ENCODE measurements at regions not wholly inside any gene's neighbourhood (a gene's known extent, or its start where the extent isn't known, plus 50 kb on each side); places are given as distances from the start of the nearest gene placed in this dataset.

DNA sequence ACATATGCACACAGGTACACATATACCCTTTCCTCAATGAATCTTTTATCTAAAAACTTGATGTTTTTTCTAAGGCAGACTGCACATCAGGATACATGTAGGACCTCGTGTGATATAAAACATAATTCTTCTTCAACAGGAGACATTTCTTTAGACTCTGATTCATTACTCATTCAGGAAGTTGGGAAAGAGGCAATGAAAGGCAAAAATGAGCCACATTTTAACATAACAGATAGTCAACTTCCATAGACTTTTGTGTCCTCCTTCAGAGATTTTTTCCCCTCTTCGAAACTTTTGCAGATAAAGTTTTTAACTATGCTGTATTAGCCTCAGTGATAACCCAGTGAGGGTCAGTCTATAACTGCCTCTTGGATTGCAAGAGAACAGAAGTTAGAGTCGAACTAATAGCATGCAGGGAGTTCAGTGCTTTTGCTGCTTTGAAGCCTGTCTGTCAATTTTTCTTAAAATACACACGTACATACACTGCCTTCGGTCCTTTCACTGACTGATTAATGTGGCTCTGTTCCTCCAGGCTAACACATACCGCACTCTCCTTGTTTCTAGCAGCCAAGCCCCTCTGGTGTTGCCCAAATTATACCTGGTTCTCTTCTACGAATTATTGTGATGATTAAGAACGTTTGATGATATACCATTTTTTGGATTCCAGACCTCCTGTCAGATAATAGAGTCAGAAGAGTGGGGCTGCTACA, 562.5 kb upstream of the MAP3K7 start:
- H3K4me3 ChIP-seq = no peak overlapping the region
- H3K4me2 ChIP-seq (ENCODE audit: control insufficient read depth, insufficient read depth) = no peak overlapping the region
- H3K27ac ChIP-seq (ENCODE audit: control insufficient read depth, insufficient read depth) = no peak overlapping the region
- H3K9ac ChIP-seq (ENCODE audit: control insufficient read depth, insufficient read depth, low read length) = no peak overlapping the region
- H3K27me3 ChIP-seq (replicated peaks in 1 of 2; ENCODE audit: control insufficient read depth in 2 of 2, insufficient read depth in 2 of 2, low read length in 1 of 2) = no peaks in the 10 kb centered on the region
- whole genome bisulfite sequencing (ENCODE audit: insufficient coverage, insufficient replicate concordance, low lambda C conversion rate, missing lambda C conversion rate) = 7% methylated on average over 8 of the region's 8 CpGs
- ChIA-PET SMC1A (ENCODE audit: uncharacterized antibody, unreplicated experiment) (interaction anchor here (1.0 to 1.7 kb wide), 4 partner anchors 9 to 27 kb away, joined by 3 to 7 read pairs (median 4); no protein-coding TSS in a partner anchor), CTCF (interaction anchor here (0.8 kb wide), 1 partner anchor 10 kb away, joined by 5 read pairs; no protein-coding TSS in a partner anchor), RAD21 (ENCODE audit: unreplicated experiment) (interaction anchor here (1.0 kb wide), 1 partner anchor 10 kb away, joined by 3 read pairs; no protein-coding TSS in a partner anchor), POLR2A (interaction anchor here (0.7 kb wide), 1 partner anchor 250 kb away, joined by 4 read pairs; no protein-coding TSS in a partner anchor)
- no peak for DNase-seq (ENCODE audit: low read depth, low spot score)
- no peaks in the 10 kb centered on the region for H3K4me1 ChIP-seq (ENCODE audit: control insufficient read depth, insufficient read depth, low read length)
- no peak for TF ChIP-seq REST (IDR thresholded peaks at IDR 0.05; ENCODE audit: low read depth, low read length)
- TF ChIP-seq RBBP5 (conservative IDR thresholded peaks at IDR 0.05) = no peak
- no peak for TF ChIP-seq KDM1A (IDR thresholded peaks at IDR 0.05; ENCODE audit: borderline replicate concordance)
- no peak for TF ChIP-seq ZBTB33 (IDR thresholded peaks at IDR 0.05)
- TF ChIP-seq RAD21 (IDR thresholded peaks at IDR 0.05; ENCODE audit: insufficient read depth, low read depth, low read length) = no peak
- no peak for TF ChIP-seq EP300 (IDR thresholded peaks at IDR 0.05; ENCODE audit: borderline replicate concordance in 1 of 2, control insufficient read depth in 1 of 2, low read depth in 2 of 2, low read length in 2 of 2)
- TF ChIP-seq CREM (IDR thresholded peaks at IDR 0.05; ENCODE audit: low read depth) = no peak
- no peak for TF ChIP-seq PML (IDR thresholded peaks at IDR 0.05; ENCODE audit: low read length)
- no peak for TF ChIP-seq ESRRA (IDR thresholded peaks at IDR 0.05; ENCODE audit: low read length)
- no peak for TF ChIP-seq SIX5 (IDR thresholded peaks at IDR 0.05; ENCODE audit: low read depth, low read length, severe bottlenecking)
- no peak for TF ChIP-seq MLLT1 (IDR thresholded peaks at IDR 0.05)
- no peak for TF ChIP-seq BCL11A (IDR thresholded peaks at IDR 0.05; ENCODE audit: low read depth, low read length)
- H3K79me2 ChIP-seq (ENCODE audit: control insufficient read depth, insufficient read depth, low read length) = no peaks in the 10 kb centered on the region
- ATAC-seq = no peak
- H3K9me3 ChIP-seq (replicated peaks; ENCODE audit: control insufficient read depth, insufficient read depth, low read length) = no peaks in the 10 kb centered on the region
- H3K36me3 ChIP-seq (ENCODE audit: control insufficient read depth in 2 of 2, insufficient read depth in 2 of 2, low read length in 1 of 2) = no peaks in the 10 kb centered on the region
- FAIRE-seq = no peak
- no peak overlapping the region for H2AFZ ChIP-seq (ENCODE audit: control insufficient read depth, low read depth, low read length)
- intact Hi-C loops (cut with micrococcal nuclease; ENCODE audit: unreplicated experiment) = no loop called here
- no peaks in the 10 kb centered on the region for H4K20me1 ChIP-seq (ENCODE audit: control insufficient read depth, insufficient read depth)
- in situ Hi-C loops (cut with MboI) = no loop called here
- no TSS peak for BruUV-seq (replicated peaks)

Measured in GM12878 (cell line).